ENCODE measurements at regions not wholly inside any gene's neighbourhood (a gene's known extent, or its start where the extent isn't known, plus 50 kb on each side); places are given as distances from the start of the nearest gene placed in this dataset.

- Histone ChIP-seq H3K4me1 (ENCODE audit: control insufficient read depth, insufficient read depth, low read length, unreplicated experiment) (no peaks in the 10 kb centered on the region), H3K4me3 (ENCODE audit: low read depth, low read length) (no peak overlapping the region), H2AFZ (ENCODE audit: low read length, unreplicated experiment) (no peak overlapping the region), H3K36me3 (ENCODE audit: insufficient read depth, low read length) (no peaks in the 10 kb centered on the region), H3K79me2 (ENCODE audit: control insufficient read depth, insufficient read depth, low read length, unreplicated experiment) (no peaks in the 10 kb centered on the region), H3K27me3 (ENCODE audit: insufficient read depth, low read length) (no peaks in the 10 kb centered on the region), H3K27ac (ENCODE audit: low read depth, low read length) (no peak overlapping the region)
Observed at GRCh38 chr18:78692105-78692504, 287.5 kb upstream of the SALL3 start.

DNA sequence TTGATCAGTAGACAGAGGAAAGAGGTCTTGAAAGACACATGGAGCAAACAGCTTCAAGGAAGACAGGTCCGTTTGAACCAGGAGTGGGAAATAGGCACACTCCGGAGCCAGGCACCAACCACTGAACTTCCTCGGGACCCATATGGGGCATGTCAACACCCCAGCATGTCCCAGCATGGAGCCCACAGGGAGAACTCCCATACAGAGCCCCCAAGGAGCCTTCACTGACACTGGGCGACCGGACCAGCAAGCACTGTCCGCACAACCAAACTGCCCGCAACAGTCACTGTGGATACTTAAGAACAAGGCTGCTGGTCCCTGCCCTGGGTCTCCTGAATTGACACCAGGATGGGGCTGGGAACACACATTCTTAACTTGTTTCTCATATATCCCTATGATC, 286.2 kb upstream of the SALL3 start:
- Histone ChIP-seq H3K4me1 (ENCODE audit: control insufficient read depth, insufficient read depth, low read length, unreplicated experiment) (no peaks in the 10 kb centered on the region), H3K27me3 (ENCODE audit: insufficient read depth, low read length) (no peaks in the 10 kb centered on the region), H3K4me3 (ENCODE audit: low read depth, low read length) (no peak overlapping the region), H2AFZ (ENCODE audit: low read length, unreplicated experiment) (no peak overlapping the region), H3K36me3 (ENCODE audit: insufficient read depth, low read length) (no peaks in the 10 kb centered on the region), H3K79me2 (ENCODE audit: control insufficient read depth, insufficient read depth, low read length, unreplicated experiment) (no peaks in the 10 kb centered on the region), H3K27ac (ENCODE audit: low read depth, low read length) (no peak overlapping the region)

- no peaks in the 10 kb centered on the region for H3K27me3 ChIP-seq (ENCODE audit: insufficient read depth, low read length)
- H2AFZ ChIP-seq (ENCODE audit: low read length, unreplicated experiment): no peak overlapping the region
- no peaks in the 10 kb centered on the region for H3K79me2 ChIP-seq (ENCODE audit: control insufficient read depth, insufficient read depth, low read length, unreplicated experiment)
- no peak overlapping the region for H3K4me3 ChIP-seq (ENCODE audit: low read depth, low read length)
- H3K27ac ChIP-seq (ENCODE audit: low read depth, low read length): no peak overlapping the region
- no peaks in the 10 kb centered on the region for H3K36me3 ChIP-seq (ENCODE audit: insufficient read depth, low read length)
- H3K4me1 ChIP-seq (ENCODE audit: control insufficient read depth, insufficient read depth, low read length, unreplicated experiment): no peaks in the 10 kb centered on the region
Observed at GRCh38 chr18:78696698-78697435, 282.8 kb upstream of the SALL3 start.

GRCh38 chr18:78697446-78697845, 282.2 kb upstream of the SALL3 start:
- no peaks in the 10 kb centered on the region for H3K27me3 ChIP-seq (ENCODE audit: insufficient read depth, low read length)
- no peak overlapping the region for H3K27ac ChIP-seq (ENCODE audit: low read depth, low read length)
- no peak overlapping the region for H3K4me3 ChIP-seq (ENCODE audit: low read depth, low read length)
- no peaks in the 10 kb centered on the region for H3K36me3 ChIP-seq (ENCODE audit: insufficient read depth, low read length)
- no peaks in the 10 kb centered on the region for H3K4me1 ChIP-seq (ENCODE audit: control insufficient read depth, insufficient read depth, low read length, unreplicated experiment)
- H3K79me2 ChIP-seq (ENCODE audit: control insufficient read depth, insufficient read depth, low read length, unreplicated experiment): no peaks in the 10 kb centered on the region
- no peak overlapping the region for H2AFZ ChIP-seq (ENCODE audit: low read length, unreplicated experiment)

- Histone ChIP-seq H3K36me3 (ENCODE audit: insufficient read depth, low read length) (no peaks in the 10 kb centered on the region), H3K27ac (ENCODE audit: low read depth, low read length) (no peak overlapping the region), H3K4me1 (ENCODE audit: control insufficient read depth, insufficient read depth, low read length, unreplicated experiment) (no peaks in the 10 kb centered on the region), H3K4me3 (ENCODE audit: low read depth, low read length) (no peak overlapping the region), H2AFZ (ENCODE audit: low read length, unreplicated experiment) (no peak overlapping the region), H3K27me3 (ENCODE audit: insufficient read depth, low read length) (no peaks in the 10 kb centered on the region), H3K79me2 (ENCODE audit: control insufficient read depth, insufficient read depth, low read length, unreplicated experiment) (no peaks in the 10 kb centered on the region)
Observed at GRCh38 chr18:78698914-78699313, 280.7 kb upstream of the SALL3 start.

DNA sequence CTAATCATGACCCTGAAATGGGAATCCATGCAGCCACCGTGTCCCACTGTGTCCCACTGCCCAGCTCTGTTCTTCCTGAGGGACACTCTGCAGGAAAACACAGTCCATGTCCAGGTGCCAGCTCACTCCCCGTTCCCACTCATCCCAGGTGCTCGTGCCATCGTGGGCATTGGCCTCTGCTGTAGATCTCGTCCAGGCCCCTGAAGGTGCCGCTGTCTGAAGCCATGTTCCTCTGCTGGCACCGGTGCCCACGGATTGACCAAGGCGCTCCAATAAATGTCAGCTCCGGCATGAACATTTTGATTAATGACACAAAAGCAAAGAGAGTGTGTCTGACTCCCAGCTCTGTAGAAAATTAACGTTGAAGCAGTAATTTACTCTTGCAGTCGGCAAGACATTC, 280.1 kb upstream of the SALL3 start:
- no peak overlapping the region for H3K4me3 ChIP-seq (ENCODE audit: low read depth, low read length)
- no peaks in the 10 kb centered on the region for H3K4me1 ChIP-seq (ENCODE audit: control insufficient read depth, insufficient read depth, low read length, unreplicated experiment)
- no peak overlapping the region for H2AFZ ChIP-seq (ENCODE audit: low read length, unreplicated experiment)
- H3K27ac ChIP-seq (ENCODE audit: low read depth, low read length): no peak overlapping the region
- no peaks in the 10 kb centered on the region for H3K36me3 ChIP-seq (ENCODE audit: insufficient read depth, low read length)
- no peaks in the 10 kb centered on the region for H3K79me2 ChIP-seq (ENCODE audit: control insufficient read depth, insufficient read depth, low read length, unreplicated experiment)
- no peaks in the 10 kb centered on the region for H3K27me3 ChIP-seq (ENCODE audit: insufficient read depth, low read length)

GRCh38 chr18:78701771-78702396, 277.7 kb upstream of the SALL3 start:
- Histone ChIP-seq H3K27ac (ENCODE audit: low read depth, low read length) (no peak overlapping the region), H3K27me3 (ENCODE audit: insufficient read depth, low read length) (no peaks in the 10 kb centered on the region), H3K79me2 (ENCODE audit: control insufficient read depth, insufficient read depth, low read length, unreplicated experiment) (no peaks in the 10 kb centered on the region), H3K4me3 (ENCODE audit: low read depth, low read length) (no peak overlapping the region), H3K36me3 (ENCODE audit: insufficient read depth, low read length) (no peaks in the 10 kb centered on the region), H2AFZ (ENCODE audit: low read length, unreplicated experiment) (no peak overlapping the region), H3K4me1 (ENCODE audit: control insufficient read depth, insufficient read depth, low read length, unreplicated experiment) (no peaks in the 10 kb centered on the region)

- no peaks in the 10 kb centered on the region for H3K79me2 ChIP-seq (ENCODE audit: control insufficient read depth, insufficient read depth, low read length, unreplicated experiment)
- H2AFZ ChIP-seq (ENCODE audit: low read length, unreplicated experiment): no peak overlapping the region
- H3K36me3 ChIP-seq (ENCODE audit: insufficient read depth, low read length): no peaks in the 10 kb centered on the region
- no peak overlapping the region for H3K27ac ChIP-seq (ENCODE audit: low read depth, low read length)
- no peaks in the 10 kb centered on the region for H3K4me1 ChIP-seq (ENCODE audit: control insufficient read depth, insufficient read depth, low read length, unreplicated experiment)
- no peaks in the 10 kb centered on the region for H3K27me3 ChIP-seq (ENCODE audit: insufficient read depth, low read length)
- no peak overlapping the region for H3K4me3 ChIP-seq (ENCODE audit: low read depth, low read length)
Observed at GRCh38 chr18:78703291-78703690, 276.3 kb upstream of the SALL3 start.

GRCh38 chr18:78704971-78705461, 274.6 kb upstream of the SALL3 start:
- Histone ChIP-seq H3K27me3 (ENCODE audit: insufficient read depth, low read length) (no peaks in the 10 kb centered on the region), H2AFZ (ENCODE audit: low read length, unreplicated experiment) (no peak overlapping the region), H3K27ac (ENCODE audit: low read depth, low read length) (no peak overlapping the region), H3K4me3 (ENCODE audit: low read depth, low read length) (no peak overlapping the region), H3K4me1 (ENCODE audit: control insufficient read depth, insufficient read depth, low read length, unreplicated experiment) (no peaks in the 10 kb centered on the region), H3K36me3 (ENCODE audit: insufficient read depth, low read length) (no peaks in the 10 kb centered on the region), H3K79me2 (ENCODE audit: control insufficient read depth, insufficient read depth, low read length, unreplicated experiment) (no peaks in the 10 kb centered on the region)

- Histone ChIP-seq H3K79me2 (ENCODE audit: control insufficient read depth, insufficient read depth, low read length, unreplicated experiment) (no peaks in the 10 kb centered on the region), H3K27ac (ENCODE audit: low read depth, low read length) (no peak overlapping the region), H3K36me3 (ENCODE audit: insufficient read depth, low read length) (no peaks in the 10 kb centered on the region), H3K4me1 (ENCODE audit: control insufficient read depth, insufficient read depth, low read length, unreplicated experiment) (no peaks in the 10 kb centered on the region), H3K4me3 (ENCODE audit: low read depth, low read length) (no peak overlapping the region), H2AFZ (ENCODE audit: low read length, unreplicated experiment) (no peak overlapping the region), H3K27me3 (ENCODE audit: insufficient read depth, low read length) (no peaks in the 10 kb centered on the region)
Observed at GRCh38 chr18:78709261-78709809, 270.3 kb upstream of the SALL3 start.

- Histone ChIP-seq H3K36me3 (ENCODE audit: insufficient read depth, low read length) (no peaks in the 10 kb centered on the region), H2AFZ (ENCODE audit: low read length, unreplicated experiment) (no peak overlapping the region), H3K27me3 (ENCODE audit: insufficient read depth, low read length) (no peaks in the 10 kb centered on the region), H3K4me3 (ENCODE audit: low read depth, low read length) (no peak overlapping the region), H3K79me2 (ENCODE audit: control insufficient read depth, insufficient read depth, low read length, unreplicated experiment) (no peaks in the 10 kb centered on the region), H3K27ac (ENCODE audit: low read depth, low read length) (no peak overlapping the region), H3K4me1 (ENCODE audit: control insufficient read depth, insufficient read depth, low read length, unreplicated experiment) (no peaks in the 10 kb centered on the region)
Observed at GRCh38 chr18:78711316-78711715, 268.3 kb upstream of the SALL3 start.
